HepG2 (cell line): ENCODE measurements at regions not wholly inside any gene's neighbourhood (a gene's known extent, or its start where the extent isn't known, plus 50 kb on each side); places are given as distances from the start of the nearest gene placed in this dataset.

Experiments
- ATAC-seq: fragments of 200-7000 bp; cut with Tn5 transposase; 3 replicates; pipeline ENCODE4 v1.9.1; 2020; ENCODE audit warnings: mild to moderate bottlenecking, moderate library complexity
- BruUV-seq: library from RNA; stranded (reverse); fragments of 400-500 nt; replicated peaks from 2 replicates; lab custom pipeline; 2021; lab: Mats Ljungman, UMichigan
- CTCF ChIA-PET: fragments of 300-600 bp; formaldehyde crosslinking; extraction: SDS; loops from one replicate; lab custom pipeline; 2021; ENCODE audit warnings: low total read pairs, inconsistent platforms, low intra/inter-chr PET ratio; lab: Yijun Ruan, JAX
- POLR2A ChIA-PET: fragments of 350-600 bp; sonication (Branson Sonifier 250); formaldehyde crosslinking; loops from one replicate; lab custom pipeline; 2020; ENCODE audit warnings: antibody characterized with exemption, inconsistent platforms; lab: Yijun Ruan, JAX
- DNase-seq: peaks from one replicate; pipeline ENCODE4 v3.0.0-alpha.2; 2015; ENCODE audit warnings: low spot score
- FAIRE-seq: peaks from 3 replicates; lab custom pipeline; 2011; peaks lifted over from hg19 to GRCh38; lab: Jason Lieb, UNC
- H2AFZ ChIP-seq: one replicate; pipeline ENCODE4 v1.6.1; 2011; ENCODE audit warnings: low read length, inconsistent platforms
- H3K27ac ChIP-seq: fragments of 300-600 bp; 3 replicates; pipeline ENCODE4 v1.8.0; 2011; ENCODE audit warnings: mixed run types, mild to moderate bottlenecking, mixed read lengths, low read length, inconsistent platforms; ENCODE audit not compliant: insufficient read depth; ENCODE audit errors: extremely low read length
- H3K27me3 ChIP-seq, 2 experiments: fragments of 200-600 bp in 1 of 2; 2 replicates in 1 of 2; 3 replicates in 1 of 2; pipeline versions ENCODE4 v1.6.0 to v1.8.0; 2011; ENCODE audit warnings: low read length in 2 of 2, mild to moderate bottlenecking in 2 of 2, moderate library complexity in 2 of 2, inconsistent platforms in 1 of 2; ENCODE audit not compliant: insufficient read depth in 2 of 2, control insufficient read depth in 1 of 2
- H3K36me3 ChIP-seq, 2 experiments: fragments of 200-600 bp in 1 of 2; replicated peaks in 1 of 2; 2 replicates in 1 of 2; 3 replicates in 1 of 2; pipeline versions ENCODE4 v1.5.1 to v1.8.0; 2011; ENCODE audit warnings: low read length in 2 of 2, inconsistent platforms in 1 of 2; ENCODE audit not compliant: insufficient read depth in 2 of 2, control insufficient read depth in 1 of 2
- H3K4me1 ChIP-seq: 2 replicates; pipeline ENCODE4 v1.5.1; 2012; ENCODE audit warnings: low read length, inconsistent platforms; ENCODE audit not compliant: insufficient read depth
- H3K4me2 ChIP-seq: 2 replicates; pipeline ENCODE4 v1.6.0; 2011; ENCODE audit warnings: low read depth, low read length, inconsistent platforms
- H3K4me3 ChIP-seq, 3 experiments: fragments of 200-600 bp in 1 of 3; sonication (generic), shearing (Covaris generic) in 1 of 3; replicated peaks in 1 of 3; 2 replicates each; pipeline ENCODE4 v1.5.1; 2011 to 2016; ENCODE audit warnings: low read length in 3 of 3, inconsistent platforms in 2 of 3, low read depth in 2 of 3, mild to moderate bottlenecking in 2 of 3, control low read depth in 1 of 3, mixed read lengths in 1 of 3; ENCODE audit not compliant: insufficient read depth in 1 of 3
- H3K79me2 ChIP-seq: one replicate; pipeline ENCODE4 v1.6.1; 2011; ENCODE audit warnings: low read length, inconsistent platforms; ENCODE audit not compliant: insufficient read depth
- H3K9ac ChIP-seq: 2 replicates; pipeline ENCODE4 v1.6.0; 2011; ENCODE audit warnings: mild to moderate bottlenecking, low read depth, low read length, inconsistent platforms; ENCODE audit not compliant: insufficient read depth
- H3K9me3 ChIP-seq: 2 replicates; pipeline ENCODE4 v1.5.1; 2012; ENCODE audit warnings: mild to moderate bottlenecking, low read length
- H4K20me1 ChIP-seq: 2 replicates; pipeline ENCODE4 v1.6.0; 2011; ENCODE audit warnings: inconsistent platforms, mild to moderate bottlenecking, low read length, moderate library complexity; ENCODE audit not compliant: insufficient read depth
- CCAR2 ChIP-seq: fragments of 200-400 bp; formaldehyde crosslinking; optimal IDR thresholded peaks from 2 replicates; pipeline ENCODE3; 2018; ENCODE audit warnings: low read depth, mild to moderate bottlenecking, low read length, moderate library complexity
- FOXJ3 ChIP-seq: sonication (generic); formaldehyde crosslinking; IDR thresholded peaks from 2 replicates; pipeline ENCODE4 v1.4.0; 2020; ENCODE audit warnings: missing genetic modification reagents, mild to moderate bottlenecking, borderline replicate concordance
- MTF2 ChIP-seq: sonication (generic); formaldehyde crosslinking; IDR thresholded peaks from 2 replicates; pipeline ENCODE4 v1.5.0; 2020; ENCODE audit warnings: missing genetic modification reagents, borderline replicate concordance
- NAIF1 ChIP-seq: sonication (generic); formaldehyde crosslinking; IDR thresholded peaks from 2 replicates; pipeline ENCODE4 v1.5.0; 2020; ENCODE audit warnings: mild to moderate bottlenecking, missing genetic modification reagents, borderline replicate concordance
- RBAK ChIP-seq: sonication (generic); formaldehyde crosslinking; IDR thresholded peaks from 2 replicates; pipeline ENCODE4 v1.5.1; 2020; ENCODE audit warnings: mild to moderate bottlenecking, missing genetic modification reagents
- RFXAP ChIP-seq: sonication (generic); formaldehyde crosslinking; IDR thresholded peaks from 2 replicates; pipeline ENCODE4 v1.4.0; 2020; ENCODE audit warnings: missing genetic modification reagents, borderline replicate concordance
- RXRB ChIP-seq: IDR thresholded peaks from 2 replicates; pipeline ENCODE4 v1.6.1; 2016; ENCODE audit warnings: borderline replicate concordance, missing genetic modification reagents, missing compliant biosample characterization
- SRY ChIP-seq: sonication (generic); formaldehyde crosslinking; IDR thresholded peaks from 2 replicates; pipeline ENCODE4 v1.8.0; 2022; ENCODE audit warnings: mild to moderate bottlenecking, missing genetic modification reagents
- TRAFD1 ChIP-seq: sonication (generic); formaldehyde crosslinking; IDR thresholded peaks from 2 replicates; pipeline ENCODE4 v1.5.1; 2020; ENCODE audit warnings: missing genetic modification reagents, mild to moderate bottlenecking, borderline replicate concordance
- ZNF138 ChIP-seq: sonication (generic); formaldehyde crosslinking; IDR thresholded peaks from 2 replicates; pipeline ENCODE4 v1.5.0; 2020; ENCODE audit warnings: mild to moderate bottlenecking, low read depth, missing genetic modification reagents
- ZNF546 ChIP-seq: sonication (generic); formaldehyde crosslinking; conservative IDR thresholded peaks from 2 replicates; pipeline ENCODE4 v1.8.1; 2023; ENCODE audit warnings: mild to moderate bottlenecking, missing genetic modification reagents
- ZSCAN9 ChIP-seq: IDR thresholded peaks from 2 replicates; pipeline ENCODE4 v1.6.1; 2016; ENCODE audit warnings: borderline replicate concordance
- WGBS: methylation state at CpG from one replicate; pipeline ENCODE4 v1.1.6; 2017; ENCODE audit warnings: low lambda C conversion rate; 5-methylcytosine and 5-hydroxymethylcytosine counted together
- in situ Hi-C: cut with HindIII; loops from 2 replicates; pipeline ENCODE4 v1.10.0; 2017; ENCODE audit warnings: low pct_unique_long_range_greater_than_20kb; ENCODE audit not compliant: extremely low pct_ligation_motif_present
- intact Hi-C: fragments of 100-400 bp; cut with micrococcal nuclease; formaldehyde crosslinking; loops from one replicate; pipeline ENCODE4 v1.10.0; 2022; ENCODE audit not compliant: unreplicated experiment
- TF ChIP-seq, protein P1 (sequence below): sonication (generic); formaldehyde crosslinking; conservative IDR thresholded peaks from 2 replicates; pipeline ENCODE4 v1.8.0; 2022; ENCODE audit warnings: missing genetic modification reagents

- TF ChIP-seq TRAFD1 (CRISPR knock-in tag), result no peak
- TF ChIP-seq NAIF1 (CRISPR knock-in tag), result no peak
- no peak for TF ChIP-seq RFXAP (CRISPR knock-in tag)
- TF ChIP-seq SRY, result no peak
- TF ChIP-seq RBAK, result no peak
- TF ChIP-seq FOXJ3 (CRISPR knock-in tag), result no peak
- TF ChIP-seq ZNF546 (CRISPR knock-in tag), result no peak
- Histone ChIP-seq H4K20me1 (no peaks in the 10 kb centered on the region), H3K36me3 (no peaks in the 10 kb centered on the region), H3K4me1 (no peaks in the 10 kb centered on the region), H3K9me3 (peaks cover 14% of the 10 kb centered on the region), H3K27me3 (no peaks in the 10 kb centered on the region), H2AFZ (no peak overlapping the region), H3K79me2 (no peaks in the 10 kb centered on the region), H3K4me2 (no peak overlapping the region), H3K4me3 (no peak overlapping the region), H3K9ac (no peak overlapping the region), H3K27ac (no peak overlapping the region)
- ChIA-PET CTCF (no interaction called here), POLR2A (no interaction called here)
- DNase-seq (no peak), ATAC-seq (no peak), FAIRE-seq (no peak)
- no TSS peak for BruUV-seq
- 50% methylated on average over 10 of the region's 17 CpGs for WGBS
- in situ Hi-C loops (no loop called here), intact Hi-C loops (no loop called here)
Observed at GRCh38 chr10:109040622-109041021, 882.7 kb downstream of the XPNPEP1 start.

- Histone ChIP-seq H3K9ac (no peak overlapping the region), H3K79me2 (no peaks in the 10 kb centered on the region), H3K4me1 (no peaks in the 10 kb centered on the region), H3K27ac (no peak overlapping the region), H3K36me3 (no peaks in the 10 kb centered on the region), H4K20me1 (no peaks in the 10 kb centered on the region), H2AFZ (no peak overlapping the region), H3K4me2 (no peak overlapping the region), H3K4me3 (no peak overlapping the region), H3K27me3 (no peaks in the 10 kb centered on the region), H3K9me3 (peaks cover 7% of the 10 kb centered on the region)
- FAIRE-seq (no peak), DNase-seq (no peak), ATAC-seq (no peak)
- WGBS, result 40% methylated on average over 4 of the region's 4 CpGs
- ChIA-PET POLR2A (no interaction called here), CTCF (no interaction called here)
- BruUV-seq, result no TSS peak
- intact Hi-C loops, result no loop called here
- TF ChIP-seq ZSCAN9 (CRISPR knock-in tag) (no peak), RXRB (CRISPR knock-in tag) (no peak), ZNF138 (no peak), CCAR2 (no peak), MTF2 (no peak)
- TF ChIP-seq, protein P1, sequence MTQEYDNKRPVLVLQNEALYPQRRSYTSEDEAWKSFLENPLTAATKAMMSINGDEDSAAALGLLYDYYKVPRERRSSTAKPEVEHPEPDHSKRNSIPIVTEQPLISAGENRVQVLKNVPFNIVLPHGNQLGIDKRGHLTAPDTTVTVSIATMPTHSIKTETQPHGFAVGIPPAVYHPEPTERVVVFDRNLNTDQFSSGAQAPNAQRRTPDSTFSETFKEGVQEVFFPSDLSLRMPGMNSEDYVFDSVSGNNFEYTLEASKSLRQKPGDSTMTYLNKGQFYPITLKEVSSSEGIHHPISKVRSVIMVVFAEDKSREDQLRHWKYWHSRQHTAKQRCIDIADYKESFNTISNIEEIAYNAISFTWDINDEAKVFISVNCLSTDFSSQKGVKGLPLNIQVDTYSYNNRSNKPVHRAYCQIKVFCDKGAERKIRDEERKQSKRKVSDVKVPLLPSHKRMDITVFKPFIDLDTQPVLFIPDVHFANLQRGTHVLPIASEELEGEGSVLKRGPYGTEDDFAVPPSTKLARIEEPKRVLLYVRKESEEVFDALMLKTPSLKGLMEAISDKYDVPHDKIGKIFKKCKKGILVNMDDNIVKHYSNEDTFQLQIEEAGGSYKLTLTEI (CRISPR knock-in tag), result no peak
- in situ Hi-C loops, result no loop called here
Observed at GRCh38 chr10:109037978-109038377, 885.3 kb downstream of the XPNPEP1 start.
